ENCODE measurements at regions not wholly inside any gene's neighbourhood (a gene's known extent, or its start where the extent isn't known, plus 50 kb on each side); places are given as distances from the start of the nearest gene placed in this dataset.

DNA sequence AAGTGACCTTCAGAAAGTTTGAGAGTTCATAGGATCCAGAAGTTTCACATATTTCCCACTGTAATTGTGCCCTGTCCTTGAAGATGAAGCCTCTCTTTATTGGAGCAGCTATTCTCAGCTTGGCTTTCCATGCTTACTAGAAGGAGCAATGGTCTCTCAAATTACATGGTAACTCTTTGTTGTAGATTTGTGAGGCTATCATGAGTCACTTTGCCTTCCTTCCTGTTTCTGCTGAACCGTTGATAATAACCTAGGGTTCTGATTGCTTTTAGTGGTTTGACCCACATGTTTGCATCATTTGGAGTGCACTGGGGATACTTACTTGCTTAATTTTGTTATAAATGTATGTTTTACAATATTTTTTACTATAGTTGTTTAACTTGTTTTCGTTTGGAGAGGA, 772.9 kb upstream of the SLITRK6 start:
- no peak overlapping the region for H3K4me3 ChIP-seq (ENCODE audit: low read length in 3 of 3)
- H3K9ac ChIP-seq (ENCODE audit: low read length in 3 of 3), result no peak overlapping the region
- DNase-seq, result no peak
- intact Hi-C loops (cut with DNase I), result no loop called here
- no peaks in the 10 kb centered on the region for H3K4me1 ChIP-seq (ENCODE audit: control insufficient read depth in 2 of 3, insufficient read depth in 2 of 3, low read depth in 1 of 3, low read length in 3 of 3)
- TF ChIP-seq, protein P1, sequence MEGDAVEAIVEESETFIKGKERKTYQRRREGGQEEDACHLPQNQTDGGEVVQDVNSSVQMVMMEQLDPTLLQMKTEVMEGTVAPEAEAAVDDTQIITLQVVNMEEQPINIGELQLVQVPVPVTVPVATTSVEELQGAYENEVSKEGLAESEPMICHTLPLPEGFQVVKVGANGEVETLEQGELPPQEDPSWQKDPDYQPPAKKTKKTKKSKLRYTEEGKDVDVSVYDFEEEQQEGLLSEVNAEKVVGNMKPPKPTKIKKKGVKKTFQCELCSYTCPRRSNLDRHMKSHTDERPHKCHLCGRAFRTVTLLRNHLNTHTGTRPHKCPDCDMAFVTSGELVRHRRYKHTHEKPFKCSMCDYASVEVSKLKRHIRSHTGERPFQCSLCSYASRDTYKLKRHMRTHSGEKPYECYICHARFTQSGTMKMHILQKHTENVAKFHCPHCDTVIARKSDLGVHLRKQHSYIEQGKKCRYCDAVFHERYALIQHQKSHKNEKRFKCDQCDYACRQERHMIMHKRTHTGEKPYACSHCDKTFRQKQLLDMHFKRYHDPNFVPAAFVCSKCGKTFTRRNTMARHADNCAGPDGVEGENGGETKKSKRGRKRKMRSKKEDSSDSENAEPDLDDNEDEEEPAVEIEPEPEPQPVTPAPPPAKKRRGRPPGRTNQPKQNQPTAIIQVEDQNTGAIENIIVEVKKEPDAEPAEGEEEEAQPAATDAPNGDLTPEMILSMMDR (IDR thresholded peaks at IDR 0.05; ENCODE audit: borderline replicate concordance, extremely low read depth, insufficient read depth), result no peak
- no peak for FAIRE-seq
- no peaks in the 10 kb centered on the region for H3K9me3 ChIP-seq (ENCODE audit: control insufficient read depth in 2 of 3, insufficient read depth in 1 of 3, low read length in 3 of 3)
- no peaks in the 10 kb centered on the region for H3K27me3 ChIP-seq (ENCODE audit: control insufficient read depth, insufficient read depth, low read length)
- H3K36me3 ChIP-seq (ENCODE audit: control insufficient read depth in 2 of 3, insufficient read depth in 3 of 3, low read length in 3 of 3), result no peaks in the 10 kb centered on the region
- H3K27ac ChIP-seq (ENCODE audit: low read depth in 2 of 2, low read length in 2 of 2), result no peak overlapping the region

DNA sequence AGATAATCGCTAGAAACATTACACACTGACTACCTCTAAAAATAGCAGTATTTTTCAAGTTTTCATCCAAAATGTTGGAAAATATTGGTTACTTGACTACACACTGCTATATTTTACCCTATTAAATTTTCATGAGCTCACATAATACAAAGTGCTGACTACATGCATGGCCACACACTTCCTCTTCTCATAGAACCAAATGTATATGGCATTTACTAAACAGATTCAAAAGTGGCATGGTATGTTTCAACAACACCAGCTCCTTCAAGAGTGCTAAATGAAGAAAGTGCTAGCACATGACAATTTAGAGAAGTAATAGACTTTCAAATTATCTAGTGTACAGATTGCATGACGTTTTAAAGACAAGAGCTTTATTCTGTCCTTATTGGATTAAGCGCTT, 780.4 kb upstream of the SLITRK6 start:
- Histone ChIP-seq H3K9ac (ENCODE audit: low read length in 3 of 3) (no peak overlapping the region), H3K36me3 (ENCODE audit: control insufficient read depth in 2 of 3, insufficient read depth in 3 of 3, low read length in 3 of 3) (no peaks in the 10 kb centered on the region), H3K9me3 (ENCODE audit: control insufficient read depth in 2 of 3, insufficient read depth in 1 of 3, low read length in 3 of 3) (no peaks in the 10 kb centered on the region), H3K4me1 (ENCODE audit: control insufficient read depth in 2 of 3, insufficient read depth in 2 of 3, low read depth in 1 of 3, low read length in 3 of 3) (no peaks in the 10 kb centered on the region), H3K27me3 (ENCODE audit: control insufficient read depth, insufficient read depth, low read length) (no peaks in the 10 kb centered on the region), H3K4me3 (ENCODE audit: low read length in 3 of 3) (no peak overlapping the region), H3K27ac (ENCODE audit: low read depth in 2 of 2, low read length in 2 of 2) (no peak overlapping the region)
- TF ChIP-seq, protein P1 (IDR thresholded peaks at IDR 0.05; ENCODE audit: borderline replicate concordance, extremely low read depth, insufficient read depth), result no peak
- FAIRE-seq, result no peak
- intact Hi-C loops (cut with DNase I), result no loop called here
- DNase-seq, result no peak

DNA sequence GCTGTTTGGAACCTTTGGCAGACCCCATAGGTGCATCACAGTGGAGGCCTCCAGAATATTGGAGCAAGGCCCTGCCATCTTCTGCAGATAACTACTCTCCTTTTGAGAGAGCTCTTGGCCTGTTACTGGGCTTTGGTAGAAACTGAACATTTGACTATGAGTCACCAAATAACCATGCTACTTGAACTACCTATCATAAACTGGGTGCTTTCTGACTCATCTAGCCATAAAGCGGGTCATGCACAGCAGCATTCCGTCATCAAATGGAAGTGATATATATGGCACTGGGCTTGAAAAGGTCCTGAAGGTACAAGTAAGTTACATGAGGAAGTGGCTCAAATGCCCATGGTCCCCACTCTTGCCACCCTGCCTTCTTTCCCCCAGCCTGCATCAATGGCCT, 782.5 kb upstream of the SLITRK6 start:
- no peak overlapping the region for H3K4me3 ChIP-seq (ENCODE audit: low read length in 3 of 3)
- H3K27me3 ChIP-seq (ENCODE audit: control insufficient read depth, insufficient read depth, low read length), result no peaks in the 10 kb centered on the region
- TF ChIP-seq, protein P1 (IDR thresholded peaks at IDR 0.05; ENCODE audit: borderline replicate concordance, extremely low read depth, insufficient read depth), result no peak
- intact Hi-C loops (cut with DNase I), result no loop called here
- FAIRE-seq (no peak), DNase-seq (no peak)
- H3K4me1 ChIP-seq (ENCODE audit: control insufficient read depth in 2 of 3, insufficient read depth in 2 of 3, low read depth in 1 of 3, low read length in 3 of 3), result no peaks in the 10 kb centered on the region
- H3K27ac ChIP-seq (ENCODE audit: low read depth in 2 of 2, low read length in 2 of 2), result no peak overlapping the region
- no peaks in the 10 kb centered on the region for H3K36me3 ChIP-seq (ENCODE audit: control insufficient read depth in 2 of 3, insufficient read depth in 3 of 3, low read length in 3 of 3)
- no peak overlapping the region for H3K9ac ChIP-seq (ENCODE audit: low read length in 3 of 3)
- H3K9me3 ChIP-seq (ENCODE audit: control insufficient read depth in 2 of 3, insufficient read depth in 1 of 3, low read length in 3 of 3), result no peaks in the 10 kb centered on the region

DNA sequence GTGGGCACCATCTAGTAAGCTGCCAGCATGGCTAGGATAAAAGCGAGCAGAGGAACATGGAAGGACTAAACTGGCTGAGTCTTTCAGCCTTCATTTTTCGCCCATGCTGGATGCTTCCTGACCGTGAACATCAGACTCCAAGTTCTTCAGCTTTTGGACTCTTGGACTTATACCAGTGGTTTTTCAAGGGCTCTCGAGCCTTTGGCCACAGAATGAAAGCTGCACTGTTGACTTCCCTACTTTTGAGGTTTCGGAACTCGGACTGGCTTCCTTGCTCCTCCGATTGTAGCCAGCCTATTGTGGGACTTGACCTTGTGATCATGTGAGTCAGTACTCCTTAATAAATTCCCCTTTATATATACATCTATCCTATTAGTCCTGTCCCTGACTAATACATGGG, 785.1 kb upstream of the SLITRK6 start:
- H3K4me1 ChIP-seq (ENCODE audit: control insufficient read depth in 2 of 3, insufficient read depth in 2 of 3, low read depth in 1 of 3, low read length in 3 of 3), result no peaks in the 10 kb centered on the region
- no peaks in the 10 kb centered on the region for H3K9me3 ChIP-seq (ENCODE audit: control insufficient read depth in 2 of 3, insufficient read depth in 1 of 3, low read length in 3 of 3)
- H3K36me3 ChIP-seq (ENCODE audit: control insufficient read depth in 2 of 3, insufficient read depth in 3 of 3, low read length in 3 of 3), result no peaks in the 10 kb centered on the region
- no peaks in the 10 kb centered on the region for H3K27me3 ChIP-seq (ENCODE audit: control insufficient read depth, insufficient read depth, low read length)
- H3K9ac ChIP-seq (ENCODE audit: low read length in 3 of 3), result no peak overlapping the region
- intact Hi-C loops (cut with DNase I), result no loop called here
- no peak overlapping the region for H3K4me3 ChIP-seq (ENCODE audit: low read length in 3 of 3)
- H3K27ac ChIP-seq (ENCODE audit: low read depth in 2 of 2, low read length in 2 of 2), result no peak overlapping the region
- DNase-seq (no peak), FAIRE-seq (no peak)
- TF ChIP-seq, protein P1 (IDR thresholded peaks at IDR 0.05; ENCODE audit: borderline replicate concordance, extremely low read depth, insufficient read depth), result no peak

All from kidney (tissue), 13 donors.